Activated CD4-positive, alpha-beta T cell treated with anti-CD3 and anti-CD28 coated beads for 48 hours (primary cell): ENCODE measurements at regions not wholly inside any gene's neighbourhood (a gene's known extent, or its start where the extent isn't known, plus 50 kb on each side); places are given as distances from the start of the nearest gene placed in this dataset.

Source experiments
- DNase-seq: peaks from one replicate; pipeline ENCODE4 v3.0.0-alpha.2; 2020

DNA sequence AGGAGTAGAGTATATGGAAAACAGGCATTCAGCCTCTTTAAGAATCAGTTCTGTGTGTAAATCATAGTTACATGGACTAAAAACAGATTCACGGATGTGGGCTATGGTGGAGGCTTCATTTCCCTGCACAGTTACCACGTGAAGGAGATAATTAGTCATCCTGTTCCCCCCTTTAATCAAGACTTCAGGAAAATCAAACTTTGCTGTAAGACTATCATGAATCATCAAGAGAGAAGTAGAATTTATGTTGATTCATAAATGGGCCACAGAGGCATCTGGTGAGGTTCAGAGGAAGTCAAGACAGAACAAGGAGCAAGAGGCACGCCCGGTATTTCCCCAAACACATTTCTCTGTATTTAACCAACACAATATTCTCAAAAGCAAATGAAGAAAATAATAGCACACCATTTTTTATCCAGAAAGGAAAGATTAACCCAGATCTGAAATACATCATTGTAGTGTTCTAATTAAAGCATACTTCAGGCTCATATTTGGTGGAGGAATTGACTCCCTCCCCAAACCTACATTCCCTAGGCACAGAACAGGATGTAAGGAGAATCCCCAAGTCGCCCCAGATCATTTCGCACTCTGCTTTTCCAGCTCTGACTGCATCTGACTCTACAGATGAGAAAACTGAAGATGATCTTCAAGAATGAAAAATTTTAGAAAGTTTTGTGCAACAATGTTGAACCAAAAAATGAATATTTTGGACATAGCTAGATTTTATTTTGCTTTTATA, 175.8 kb upstream of the GAS1 start:
- peak; percentile 16 for DNase-seq

DNA sequence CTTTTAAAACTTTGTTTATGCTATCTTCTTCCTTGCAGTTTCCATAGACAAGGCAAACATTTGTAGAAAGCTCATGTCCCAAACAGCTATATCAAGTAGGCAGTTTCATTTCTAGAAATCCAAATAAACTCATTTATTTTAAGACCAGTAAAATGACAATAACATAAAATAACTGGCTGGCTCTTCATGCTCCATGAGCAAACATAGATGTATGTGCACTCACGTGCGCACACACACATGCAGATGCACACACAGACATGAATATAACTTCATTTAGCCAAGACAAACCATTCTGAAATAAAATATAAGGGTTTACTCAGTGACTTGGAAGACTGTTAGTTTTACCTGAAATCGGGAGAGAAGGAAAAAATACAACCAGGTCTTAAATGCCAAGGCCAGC, 176.5 kb upstream of the GAS1 start:
- DNase-seq = no peak

DNA sequence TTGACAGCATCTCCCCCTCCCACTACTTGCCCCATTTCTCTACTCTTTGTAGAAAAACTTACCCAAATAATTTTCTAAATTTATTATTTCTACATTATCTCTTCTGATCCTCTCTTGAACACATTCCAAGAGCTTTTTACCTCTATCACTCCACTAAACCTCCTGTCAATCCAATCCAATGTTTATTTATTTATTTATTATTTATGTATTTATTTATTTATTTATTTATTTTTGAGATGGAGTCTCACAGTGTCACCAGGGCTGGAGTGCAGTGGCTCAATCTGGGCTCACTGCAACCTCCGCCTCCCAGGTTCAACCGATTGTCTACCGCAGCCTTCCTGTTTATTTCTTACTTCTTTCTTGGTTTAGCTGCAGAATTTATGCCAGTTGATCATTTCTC, 178.5 kb upstream of the GAS1 start:
- DNase-seq = no peak

DNA sequence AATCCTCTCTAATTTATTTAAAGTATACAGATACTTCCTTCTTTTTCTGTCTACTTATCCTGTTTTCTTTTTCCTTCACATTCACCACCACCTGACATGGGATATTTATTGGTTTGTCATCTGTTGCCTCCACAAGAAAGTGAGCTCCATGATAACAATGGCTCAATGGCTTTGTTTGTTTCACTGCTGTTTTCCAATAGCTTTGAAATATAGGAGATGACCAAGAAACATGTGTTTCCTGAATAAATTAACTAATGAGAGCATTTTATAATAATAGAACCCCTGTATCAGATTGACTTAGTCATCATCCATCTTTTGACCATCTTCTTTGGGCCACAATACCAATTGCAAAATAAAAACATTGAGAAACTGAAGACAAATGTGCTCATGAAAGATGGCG, 180.2 kb upstream of the GAS1 start:
- DNase-seq = no peak

DNA sequence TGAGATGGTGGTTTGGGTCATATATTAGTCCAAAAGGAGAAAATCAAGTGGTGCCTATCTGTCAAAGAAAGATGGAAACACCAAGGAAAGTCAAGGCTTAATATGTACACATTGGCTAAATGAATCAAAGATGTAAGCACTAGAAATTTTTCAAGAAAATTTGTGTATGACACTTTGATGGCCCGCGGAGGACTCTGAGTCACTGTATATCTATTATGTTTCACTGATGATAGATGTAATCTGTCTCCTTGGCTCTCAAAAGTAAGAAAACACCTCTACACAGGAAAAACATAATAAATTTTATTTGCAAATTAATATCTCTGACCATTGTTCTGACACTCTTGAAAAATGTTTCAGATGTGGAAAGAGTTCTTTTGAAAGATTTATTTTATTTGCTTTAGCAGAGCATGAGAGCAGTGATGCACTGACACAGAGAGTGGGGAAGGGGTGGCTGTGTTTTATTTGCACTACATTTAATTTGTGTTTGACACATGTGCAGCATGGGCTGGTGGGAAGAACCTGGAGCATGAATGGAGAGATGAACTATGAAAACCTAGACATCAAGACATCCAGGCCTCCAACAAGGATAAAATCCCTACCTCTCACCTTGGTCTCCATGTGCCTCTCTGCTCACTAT, 180.8 kb upstream of the GAS1 start:
- DNase-seq = no peak

DNA sequence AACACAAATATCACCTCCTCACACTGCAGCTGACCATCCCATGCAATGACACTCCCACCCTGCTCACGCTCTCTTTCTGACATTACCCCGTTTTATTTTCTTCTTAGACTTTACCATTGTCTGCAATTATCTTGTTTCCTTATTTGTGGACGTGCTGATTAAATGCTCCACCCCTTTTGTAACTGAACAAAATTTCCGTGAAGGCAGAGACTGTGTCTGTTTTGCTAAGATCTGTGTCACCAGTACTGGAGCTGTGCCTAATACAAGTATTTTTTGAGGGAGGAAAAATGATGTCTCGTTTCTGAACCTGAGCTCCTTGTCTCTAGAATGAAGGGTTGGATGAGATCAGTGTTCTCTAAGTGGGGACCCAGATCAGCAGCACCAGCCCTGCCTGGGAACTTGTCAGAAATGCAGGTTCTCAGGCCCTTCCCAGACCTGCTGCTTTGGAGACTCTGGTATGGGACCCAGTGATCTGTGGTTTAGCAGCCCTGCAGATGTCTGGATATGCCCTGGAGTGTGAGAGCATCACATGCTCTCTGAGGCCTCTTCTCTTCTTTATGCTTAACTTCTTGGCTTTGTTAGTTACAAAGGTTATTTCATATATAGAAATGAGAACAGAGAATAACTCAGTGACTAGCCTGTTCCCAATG, 181.7 kb upstream of the GAS1 start:
- DNase-seq = no peak

DNA sequence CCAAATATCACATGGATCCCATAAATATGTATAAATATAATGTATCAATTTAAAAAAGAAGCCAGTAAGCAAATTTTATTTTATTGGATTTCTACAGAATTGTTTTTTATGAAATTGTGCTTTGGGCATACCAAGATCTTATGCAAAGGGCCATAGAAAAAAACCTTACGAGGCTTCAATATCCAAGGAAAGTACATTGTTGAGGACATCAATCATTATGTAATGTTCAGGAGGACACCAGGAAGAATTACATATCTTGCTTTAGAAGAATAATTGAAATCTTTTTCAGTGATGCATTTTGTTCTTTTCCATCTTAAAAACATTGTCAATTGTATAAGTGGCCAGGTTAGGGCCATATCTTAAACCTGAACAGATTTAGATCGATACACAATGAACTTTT, 187.8 kb upstream of the GAS1 start:
- no peak for DNase-seq

DNA sequence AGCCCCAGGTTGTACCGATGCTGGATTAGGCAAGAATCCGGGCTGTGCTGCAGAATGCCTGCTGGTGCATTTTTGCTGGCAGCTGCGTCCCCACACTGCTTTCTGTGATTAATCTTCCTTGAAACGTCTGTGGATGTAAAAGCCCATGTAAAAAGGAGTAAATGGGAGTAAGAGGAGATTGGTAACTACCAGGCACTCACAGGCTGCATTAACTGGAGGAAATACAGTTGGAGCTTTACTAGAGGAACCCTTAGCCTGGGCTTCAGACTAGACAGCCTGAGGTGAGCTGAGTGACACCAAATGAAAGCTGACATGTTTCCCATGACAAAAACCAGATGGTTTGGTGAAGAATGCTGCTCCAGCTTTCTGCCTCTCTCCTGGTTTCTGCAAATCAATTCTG, 190.4 kb upstream of the GAS1 start:
- no peak for DNase-seq

DNA sequence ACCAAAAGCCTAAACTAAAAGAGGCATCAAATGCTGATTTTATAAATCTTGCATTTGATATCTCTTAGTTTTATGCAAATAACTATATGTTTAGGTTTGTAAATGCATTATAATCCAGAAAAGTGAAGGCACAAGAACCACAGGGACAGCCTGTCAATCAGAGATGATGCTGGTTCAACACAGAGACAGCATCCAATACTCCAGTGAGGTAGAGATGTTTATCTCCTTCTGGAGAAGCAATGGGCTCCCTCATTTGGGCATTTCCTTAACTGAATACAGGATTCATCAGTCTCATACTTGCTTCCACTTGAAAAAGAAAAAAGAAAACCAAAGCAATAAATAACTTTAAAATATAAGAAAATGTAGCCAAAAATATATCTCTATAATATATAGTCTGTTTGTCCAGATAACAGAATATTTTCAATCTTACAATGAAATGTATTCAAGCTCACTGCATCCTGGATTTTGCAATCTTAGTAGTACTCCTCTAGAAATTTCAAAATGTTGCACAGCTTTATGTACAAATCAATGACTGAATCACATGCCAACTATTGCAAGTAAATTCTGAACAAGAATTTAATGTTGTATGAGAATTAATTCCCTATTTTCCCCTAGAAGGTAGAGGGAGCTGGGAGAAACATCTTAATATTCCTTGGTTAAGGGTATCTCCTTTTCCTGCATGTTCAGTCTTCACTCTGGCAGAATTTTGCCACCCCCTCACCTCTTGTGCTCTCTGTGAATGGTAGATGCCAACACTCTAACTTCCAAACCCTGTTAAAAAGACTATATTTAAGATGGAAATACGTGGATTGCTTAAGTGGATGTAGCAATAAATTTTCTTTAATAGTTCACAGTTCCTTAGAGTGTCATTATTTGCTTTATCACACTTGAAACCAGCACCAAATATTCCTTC, 191.1 kb upstream of the GAS1 start:
- no peak for DNase-seq

DNA sequence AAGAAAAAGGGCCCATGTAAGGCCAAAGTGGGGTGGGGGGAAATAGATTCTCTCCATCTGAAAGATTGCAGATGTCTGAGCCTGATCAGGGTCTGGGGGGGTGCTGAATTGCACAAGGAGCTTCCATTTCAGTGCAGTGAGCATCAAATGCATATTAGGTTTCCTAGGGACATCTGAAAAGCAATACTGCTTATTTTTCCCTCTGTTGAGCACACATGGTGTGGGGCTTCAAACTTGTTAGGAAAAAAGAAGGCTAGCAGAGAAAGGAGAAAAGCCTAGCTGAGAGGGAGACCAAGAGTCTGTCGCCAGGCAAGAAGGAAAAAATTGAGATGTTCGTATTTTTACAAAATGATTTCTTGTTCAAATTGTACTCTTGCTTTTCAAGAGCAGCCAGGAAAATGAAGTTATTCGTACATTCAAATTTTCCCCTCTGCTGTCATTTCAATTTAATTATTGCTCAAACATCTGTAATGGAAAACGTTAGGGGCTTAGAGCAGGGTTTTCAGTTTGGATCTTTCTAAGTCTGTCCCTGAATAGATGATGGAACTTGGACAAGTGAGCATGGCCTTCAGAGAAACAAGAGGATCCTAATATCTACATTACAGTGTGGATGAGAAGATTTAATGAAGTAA, 191.9 kb upstream of the GAS1 start:
- DNase-seq = no peak

DNA sequence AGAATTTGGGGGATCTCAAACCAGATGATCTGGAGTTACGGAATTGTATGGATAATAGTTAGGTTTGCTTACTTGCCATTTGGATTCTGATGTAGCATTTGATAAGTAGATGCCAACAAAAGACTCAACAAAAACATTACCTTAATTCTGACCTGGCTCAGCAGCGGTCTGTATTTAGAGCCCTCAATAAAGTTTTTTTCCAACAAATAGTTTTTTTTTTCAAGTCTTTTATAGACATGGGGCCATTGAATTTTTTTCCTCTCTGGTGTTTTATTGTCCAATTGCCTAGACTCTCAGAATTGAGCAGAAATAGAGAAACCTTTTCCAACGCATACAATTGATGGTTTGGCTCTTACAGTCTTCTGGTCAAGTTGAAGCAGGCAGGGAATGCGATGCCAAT, 192.8 kb upstream of the GAS1 start:
- no peak for DNase-seq

DNA sequence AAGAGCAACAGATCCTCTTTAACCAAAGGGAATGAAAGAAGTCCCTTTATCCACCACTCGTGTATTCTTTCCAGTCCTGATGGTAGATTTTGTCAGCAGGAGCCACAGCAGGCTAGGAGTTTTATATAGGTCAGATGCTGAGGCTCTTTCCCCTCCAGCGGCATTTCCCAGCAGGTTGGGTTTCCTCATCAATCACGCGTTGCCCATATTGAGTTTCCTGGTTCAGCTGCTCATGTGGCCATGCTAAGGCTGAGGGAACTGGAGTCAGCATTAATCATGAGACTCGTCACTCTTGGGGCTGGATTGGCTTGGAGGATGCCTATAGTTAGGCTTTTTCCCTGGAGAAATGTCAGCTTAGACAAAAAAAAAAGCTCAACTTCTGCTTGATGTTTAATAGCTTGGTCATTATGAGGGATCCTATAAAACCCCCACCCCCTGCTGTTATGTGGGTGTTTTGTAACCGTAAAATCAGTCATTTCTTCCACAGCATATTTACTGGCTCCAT, 193.4 kb upstream of the GAS1 start:
- DNase-seq = no peak

DNA sequence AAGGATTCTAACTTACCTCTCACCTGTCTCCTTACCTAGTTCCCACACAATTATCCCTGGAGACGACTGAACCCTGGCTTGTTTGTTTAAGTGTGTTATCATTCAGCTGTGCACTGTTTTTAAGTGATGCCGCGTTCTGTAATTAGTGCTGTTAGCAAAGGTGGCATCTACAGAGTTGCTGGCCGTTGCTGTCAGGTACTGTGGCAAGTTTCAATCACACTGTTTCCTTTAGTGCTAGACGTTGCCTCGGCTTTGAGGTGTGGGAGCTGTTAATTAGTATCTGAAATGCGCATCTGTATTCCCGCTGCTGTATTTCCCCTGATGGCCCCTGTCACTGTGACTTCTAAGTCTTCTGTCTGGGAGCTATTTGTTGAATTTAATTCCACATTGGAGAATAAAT, 193.8 kb upstream of the GAS1 start:
- DNase-seq = no peak

DNA sequence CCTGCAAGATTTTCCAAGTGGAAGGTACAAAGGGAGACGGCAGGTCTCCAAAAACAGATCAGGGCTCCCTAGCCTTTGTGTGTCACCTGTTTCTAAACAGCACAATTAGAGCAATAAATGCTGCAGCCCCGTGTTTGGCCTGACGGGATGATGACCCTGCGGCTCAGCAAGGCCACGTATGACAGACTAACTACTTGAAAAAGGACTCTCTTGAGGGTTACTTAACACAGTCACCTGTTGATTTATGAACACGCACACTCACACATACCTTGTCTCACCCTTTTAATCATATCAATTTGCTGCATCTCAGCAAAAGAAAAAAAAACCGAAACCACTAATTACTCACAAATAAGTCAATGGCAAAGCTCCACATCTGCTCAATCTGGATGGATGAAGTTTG, 199.6 kb upstream of the GAS1 start:
- no peak for DNase-seq

DNA sequence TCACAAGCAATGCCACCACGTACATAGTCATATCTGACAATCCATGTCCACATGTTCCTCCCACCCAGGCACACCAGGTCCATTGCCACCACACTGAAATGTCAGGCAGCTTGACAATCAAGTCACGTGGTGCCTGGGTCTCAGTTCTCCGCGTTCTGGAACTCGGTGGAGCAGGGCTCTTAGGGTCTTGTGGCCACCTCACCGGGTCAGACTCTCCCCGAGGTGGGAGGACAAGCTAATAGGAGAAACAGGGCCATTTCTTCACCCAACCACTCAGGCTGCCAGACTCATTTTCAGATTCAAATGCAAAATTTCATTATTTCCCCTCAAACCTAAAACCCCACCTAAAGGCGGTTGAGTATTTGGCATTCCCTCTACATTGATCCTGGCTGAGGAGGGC, 200.5 kb upstream of the GAS1 start:
- DNase-seq = no peak

DNA sequence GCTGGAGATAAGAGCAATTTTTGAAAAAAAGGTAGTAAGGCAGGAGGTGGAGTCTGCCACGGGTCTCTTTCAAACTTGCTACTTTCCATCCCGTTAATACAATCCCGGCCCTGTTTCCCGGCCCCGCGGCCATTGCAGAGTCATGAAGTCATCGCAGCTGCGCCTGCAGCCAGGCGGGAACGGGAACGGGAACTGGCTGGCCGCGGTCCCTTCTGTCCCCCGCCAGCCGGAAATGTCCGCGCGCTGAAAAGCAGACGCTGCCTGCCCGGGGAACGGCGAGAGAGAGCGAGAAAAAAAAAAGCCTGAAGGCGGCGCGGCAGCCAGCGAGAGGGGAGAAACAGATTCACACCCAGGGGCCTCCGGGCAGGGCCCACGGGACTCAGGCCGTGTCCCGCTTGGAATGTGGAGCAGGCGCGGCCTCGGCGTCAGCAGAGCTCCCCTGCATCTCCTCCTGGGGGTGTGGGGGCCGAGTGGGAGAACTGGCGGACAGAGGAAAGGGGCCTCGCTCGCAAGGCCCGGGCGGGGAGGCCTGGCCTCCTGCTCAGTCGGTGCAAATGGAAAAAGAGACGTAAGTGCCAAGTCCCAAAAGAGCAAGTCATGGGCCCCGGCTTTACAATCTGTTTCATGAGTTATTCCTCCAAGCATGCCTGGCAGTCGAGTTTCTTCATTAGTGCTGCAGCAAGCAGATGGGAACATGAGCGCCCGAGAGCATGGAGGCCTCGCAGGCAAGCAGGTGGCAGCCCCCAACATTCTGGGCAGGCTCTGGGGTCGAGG, 201.2 kb upstream of the GAS1 start:
- peak; percentile 4 for DNase-seq

DNA sequence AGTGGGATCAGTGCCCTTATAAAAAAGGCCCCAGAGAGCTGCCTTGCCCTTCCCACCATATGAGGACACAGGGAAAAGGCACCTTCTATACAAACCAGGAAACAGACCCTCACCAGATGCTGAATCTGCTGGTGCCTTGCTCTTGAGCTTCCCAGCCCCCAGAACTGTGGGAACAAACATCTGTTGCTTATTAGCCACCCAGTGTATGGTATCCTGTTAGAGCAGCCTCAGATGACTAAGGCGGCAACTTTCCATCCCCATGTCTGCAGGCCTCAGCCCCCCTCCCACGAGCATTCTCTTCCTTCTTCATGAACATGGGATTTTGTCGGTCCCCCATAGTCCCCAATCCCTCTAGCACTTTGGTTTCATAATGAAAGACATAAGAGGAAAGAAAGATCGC, 202.5 kb upstream of the GAS1 start:
- DNase-seq = no peak

DNA sequence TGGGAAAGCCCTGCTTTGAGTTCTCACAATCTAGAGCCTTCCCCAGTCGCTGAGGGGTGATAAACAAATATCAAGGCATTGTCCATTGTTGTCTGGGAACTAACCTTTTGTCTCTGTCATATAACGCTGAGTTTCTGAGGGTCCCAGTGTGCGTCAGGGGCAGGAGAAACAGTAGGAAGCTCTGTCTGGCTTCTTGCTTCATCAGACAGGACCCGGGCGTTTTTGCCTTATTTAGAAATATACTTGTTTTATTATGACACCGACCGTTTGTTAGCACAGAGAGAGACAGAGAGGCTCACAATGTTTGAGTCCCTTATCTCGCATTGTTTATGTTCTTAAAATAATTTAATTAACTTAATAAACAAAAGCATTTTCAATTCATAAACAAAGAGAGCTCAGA, 204.9 kb upstream of the GAS1 start:
- DNase-seq = no peak

DNA sequence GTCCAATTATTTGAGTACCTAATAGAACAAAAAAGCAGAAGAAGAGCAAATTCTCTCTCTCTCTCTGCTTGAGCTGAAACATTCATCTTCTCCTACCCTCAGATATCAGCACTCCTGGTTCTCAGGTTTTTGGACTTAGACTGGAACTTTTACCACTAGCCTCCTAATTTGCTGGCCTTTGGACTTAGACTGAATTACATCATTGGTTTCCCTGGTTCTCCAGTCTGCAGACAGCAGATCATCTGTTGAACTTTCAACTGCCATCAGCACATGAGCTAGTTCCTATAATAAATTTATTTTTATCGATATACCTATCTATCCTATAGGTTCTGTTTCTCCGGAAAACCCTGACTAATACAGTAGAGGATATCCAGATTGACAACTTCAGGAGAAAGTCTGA, 208.9 kb upstream of the GAS1 start:
- no peak for DNase-seq

DNA sequence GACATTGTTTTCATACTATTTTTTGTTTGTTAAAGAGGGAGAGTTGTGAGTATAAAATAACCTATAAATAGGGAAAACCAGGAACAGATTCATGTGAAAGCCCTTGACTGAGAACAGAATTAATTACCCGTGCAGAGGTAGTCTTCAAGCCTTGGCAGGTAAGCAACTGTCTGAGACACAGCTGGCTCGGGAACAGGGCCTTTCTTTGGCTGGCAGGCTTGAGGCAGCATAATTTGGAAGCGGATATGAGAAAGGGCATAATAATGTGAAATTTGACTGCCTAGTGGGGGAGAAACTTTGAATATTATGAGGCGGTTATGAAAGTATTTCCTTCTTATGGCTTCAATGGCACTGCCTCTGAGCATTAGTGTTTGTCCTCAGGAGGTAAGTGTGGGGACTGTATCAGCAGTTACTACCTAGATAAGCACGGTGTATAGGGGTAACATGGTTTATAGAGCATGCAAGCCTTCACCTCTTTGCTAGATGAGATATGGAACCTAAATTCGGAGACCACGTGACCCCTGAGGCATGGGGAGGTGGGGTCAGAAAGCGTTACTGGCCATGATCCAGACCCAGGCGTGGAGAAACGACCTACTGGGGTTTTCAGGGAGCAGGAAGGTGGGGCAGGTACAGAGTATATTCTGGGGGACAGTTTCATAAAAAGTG, 210.2 kb upstream of the GAS1 start:
- no peak for DNase-seq

DNA sequence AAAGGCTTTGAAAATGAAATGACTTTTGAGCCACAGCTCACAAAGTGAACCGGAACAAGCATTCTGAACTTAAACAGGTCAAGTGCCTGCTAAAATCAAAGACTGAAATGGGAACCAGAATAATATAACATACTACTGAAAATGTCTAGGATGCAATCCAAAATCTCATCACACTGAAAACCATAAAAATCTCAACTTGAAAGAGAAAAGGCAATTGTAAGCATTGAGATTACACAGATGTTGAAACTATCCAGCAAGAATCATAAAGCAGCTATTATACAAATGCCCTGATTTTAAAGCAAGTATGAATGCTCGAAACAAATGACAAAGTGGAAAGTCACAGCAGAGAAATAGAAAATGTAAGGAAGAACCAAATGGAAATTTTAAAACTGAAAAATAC, 211.5 kb upstream of the GAS1 start:
- DNase-seq = no peak
